Activated CD8-positive, alpha-beta T cell treated with anti-CD3 and anti-CD28 coated beads for 36 hours (primary cell): ENCODE measurements at regions not wholly inside any gene's neighbourhood (a gene's known extent, or its start where the extent isn't known, plus 50 kb on each side); places are given as distances from the start of the nearest gene placed in this dataset.

Experiments
- ATAC-seq: fragments of 200-7000 bp; cut with Tn5 transposase; one replicate; pipeline ENCODE4 v1.10.0; 2021; ENCODE audit warnings: mild to moderate bottlenecking, moderate library complexity
- CTCF ChIA-PET: fragments of 350-600 bp; sonication (Branson Sonifier 250); formaldehyde crosslinking; loops from one replicate; lab custom pipeline; 2021; ENCODE audit warnings: antibody characterized with exemption; lab: Charles Lee
- POLR2A ChIA-PET: fragments of 350-600 bp; sonication (Branson Sonifier 250); formaldehyde crosslinking; loops from one replicate; lab custom pipeline; 2021; ENCODE audit warnings: antibody characterized with exemption; lab: Charles Lee
- DNase-seq: peaks from one replicate; pipeline ENCODE4 v3.0.0-alpha.2; 2020
- H3K27ac Mint-ChIP-seq: one replicate; pipeline ENCODE4 v1.8.0; 2021; ENCODE audit warnings: mild to moderate bottlenecking, mixed read lengths
- H3K27me3 Mint-ChIP-seq: one replicate; pipeline ENCODE4 v1.8.0; 2021; ENCODE audit warnings: mixed read lengths
- H3K36me3 Mint-ChIP-seq: one replicate; pipeline ENCODE4 v1.8.0; 2021; ENCODE audit warnings: low read depth, mixed read lengths
- H3K4me1 Mint-ChIP-seq: one replicate; pipeline ENCODE4 v1.8.0; 2021; ENCODE audit warnings: low read depth, mixed read lengths
- H3K4me3 Mint-ChIP-seq: one replicate; pipeline ENCODE4 v1.8.0; 2021; ENCODE audit warnings: mild to moderate bottlenecking, moderate library complexity, mixed read lengths
- H3K9me3 Mint-ChIP-seq: one replicate; pipeline ENCODE4 v1.8.0; 2021; ENCODE audit warnings: mixed read lengths
- intact Hi-C: fragments of 100-400 bp; cut with micrococcal nuclease; formaldehyde crosslinking; loops from one replicate; pipeline ENCODE4 v1.10.0; 2022
- TF ChIP-seq, protein P1 (sequence below): fragments of 200-600 bp; IDR thresholded peaks from one replicate; pipeline ENCODE4 v1.8.0; 2022; ENCODE audit warnings: antibody characterized with exemption, mild to moderate bottlenecking

DNA sequence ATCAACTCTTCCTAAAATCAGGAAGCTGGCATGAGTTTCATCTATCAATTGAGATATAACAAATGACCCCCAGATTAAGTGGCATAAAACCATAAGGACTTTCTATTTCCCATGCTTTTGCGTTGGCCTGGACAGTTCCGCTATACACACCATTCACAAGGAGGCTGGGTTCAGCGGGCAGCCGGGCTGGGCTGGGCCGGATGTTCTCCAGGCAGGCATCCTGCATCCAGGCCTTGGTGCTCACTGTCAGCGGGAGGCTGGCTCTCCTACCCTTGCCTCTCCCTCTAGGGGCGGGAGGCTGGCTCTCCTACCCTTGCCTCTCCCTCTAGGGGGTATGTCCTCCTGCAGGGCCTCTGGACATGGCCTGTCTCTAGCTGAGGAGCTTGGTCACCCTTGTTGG lies 266.0 kb upstream of the ARRDC4 start:
- ChIA-PET POLR2A (interaction anchor here (1.4 kb wide), 1 partner anchor 11 kb away, joined by 3 read pairs; no protein-coding TSS in a partner anchor), CTCF (no interaction called here)
- Mint-ChIP-seq H3K27me3 (no peaks in the 10 kb centered on the region), H3K4me1 (no peaks in the 10 kb centered on the region), H3K36me3 (no peaks in the 10 kb centered on the region), H3K27ac (no peak overlapping the region), H3K9me3 (peaks cover 2% of the 10 kb centered on the region), H3K4me3 (no peak overlapping the region)
- intact Hi-C loops: loop anchor here (10.0 kb wide), 1 partner anchor 70 kb away; no protein-coding TSS in a partner anchor
- TF ChIP-seq, protein P1, sequence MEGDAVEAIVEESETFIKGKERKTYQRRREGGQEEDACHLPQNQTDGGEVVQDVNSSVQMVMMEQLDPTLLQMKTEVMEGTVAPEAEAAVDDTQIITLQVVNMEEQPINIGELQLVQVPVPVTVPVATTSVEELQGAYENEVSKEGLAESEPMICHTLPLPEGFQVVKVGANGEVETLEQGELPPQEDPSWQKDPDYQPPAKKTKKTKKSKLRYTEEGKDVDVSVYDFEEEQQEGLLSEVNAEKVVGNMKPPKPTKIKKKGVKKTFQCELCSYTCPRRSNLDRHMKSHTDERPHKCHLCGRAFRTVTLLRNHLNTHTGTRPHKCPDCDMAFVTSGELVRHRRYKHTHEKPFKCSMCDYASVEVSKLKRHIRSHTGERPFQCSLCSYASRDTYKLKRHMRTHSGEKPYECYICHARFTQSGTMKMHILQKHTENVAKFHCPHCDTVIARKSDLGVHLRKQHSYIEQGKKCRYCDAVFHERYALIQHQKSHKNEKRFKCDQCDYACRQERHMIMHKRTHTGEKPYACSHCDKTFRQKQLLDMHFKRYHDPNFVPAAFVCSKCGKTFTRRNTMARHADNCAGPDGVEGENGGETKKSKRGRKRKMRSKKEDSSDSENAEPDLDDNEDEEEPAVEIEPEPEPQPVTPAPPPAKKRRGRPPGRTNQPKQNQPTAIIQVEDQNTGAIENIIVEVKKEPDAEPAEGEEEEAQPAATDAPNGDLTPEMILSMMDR: no peak
- DNase-seq: no peak
- no peak for ATAC-seq

DNA sequence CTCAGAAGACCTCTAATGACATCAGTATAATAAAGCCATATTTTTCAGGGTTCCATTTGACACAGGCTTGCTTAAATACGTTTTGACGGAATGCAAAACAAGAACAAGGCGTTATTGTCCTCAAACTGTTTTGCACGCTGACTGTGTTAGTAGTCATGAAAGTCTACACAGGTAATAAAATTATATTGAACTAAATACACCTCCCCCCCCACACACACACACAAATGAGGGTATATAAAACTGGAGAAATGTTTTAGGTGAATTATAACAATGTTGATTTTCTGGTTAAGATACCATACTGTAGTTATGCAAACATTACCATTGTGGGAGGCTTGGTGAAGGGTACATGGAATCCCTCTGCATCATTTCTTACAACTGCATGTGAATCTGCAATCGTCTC lies 257.1 kb upstream of the ARRDC4 start:
- TF ChIP-seq, protein P1: no peak
- ATAC-seq: no peak
- no peak for DNase-seq
- H3K4me1 Mint-ChIP-seq: no peaks in the 10 kb centered on the region
- H3K27me3 Mint-ChIP-seq: no peaks in the 10 kb centered on the region
- no peak overlapping the region for H3K4me3 Mint-ChIP-seq
- intact Hi-C loops: no loop called here
- H3K9me3 Mint-ChIP-seq: no peaks in the 10 kb centered on the region
- ChIA-PET CTCF (no interaction called here), POLR2A (no interaction called here)
- no peaks in the 10 kb centered on the region for H3K36me3 Mint-ChIP-seq
- no peak overlapping the region for H3K27ac Mint-ChIP-seq

DNA sequence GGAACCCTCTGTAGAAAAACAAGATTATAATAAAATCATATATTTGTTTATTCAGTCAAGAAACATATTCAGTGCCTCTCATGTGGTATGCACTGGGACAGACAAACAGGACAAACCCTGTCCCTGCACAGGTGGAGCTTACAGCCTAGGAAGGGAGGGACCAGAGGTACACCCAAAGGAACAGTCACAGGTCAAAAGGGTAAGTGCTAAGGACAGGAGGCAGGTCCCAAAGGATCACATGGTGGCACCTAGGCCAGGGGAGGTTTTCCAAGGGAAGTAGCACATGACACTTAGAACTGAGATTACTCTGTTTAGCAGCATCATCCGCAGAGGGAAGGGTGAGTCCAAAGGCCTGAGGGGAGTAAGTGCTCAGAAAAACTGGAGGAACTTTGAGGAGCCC lies 254.4 kb upstream of the ARRDC4 start:
- ChIA-PET POLR2A (interaction anchor here (1.2 kb wide), 1 partner anchor 11 kb away, joined by 3 read pairs; no protein-coding TSS in a partner anchor), CTCF (no interaction called here)
- no peaks in the 10 kb centered on the region for H3K36me3 Mint-ChIP-seq
- H3K4me1 Mint-ChIP-seq: no peaks in the 10 kb centered on the region
- TF ChIP-seq, protein P1: no peak
- H3K27me3 Mint-ChIP-seq: peaks cover 2% of the 10 kb centered on the region
- H3K9me3 Mint-ChIP-seq: no peaks in the 10 kb centered on the region
- no peak overlapping the region for H3K27ac Mint-ChIP-seq
- intact Hi-C loops: no loop called here
- no peak overlapping the region for H3K4me3 Mint-ChIP-seq
- no peak for DNase-seq
- no peak for ATAC-seq

DNA sequence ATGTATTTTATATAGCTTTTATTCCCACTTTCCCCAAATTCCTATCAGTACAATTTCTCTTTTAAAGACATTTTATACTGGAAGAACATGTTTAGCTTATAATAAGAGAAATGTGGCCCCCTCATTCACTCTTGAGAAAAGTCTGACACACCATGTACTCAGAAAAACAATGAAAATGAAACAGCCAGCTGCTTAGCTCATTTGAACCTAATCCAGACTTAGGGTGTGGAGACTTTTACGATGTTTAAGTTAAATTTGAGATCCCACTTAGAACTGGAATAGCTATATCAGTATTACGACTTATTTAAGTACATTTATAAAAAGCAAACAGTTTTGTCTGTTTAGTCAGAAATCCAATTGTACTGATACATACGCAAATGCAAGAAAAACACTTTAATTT lies 252.3 kb upstream of the ARRDC4 start:
- DNase-seq: no peak
- ATAC-seq: no peak
- H3K4me3 Mint-ChIP-seq: no peak overlapping the region
- ChIA-PET CTCF (no interaction called here), POLR2A (no interaction called here)
- H3K27ac Mint-ChIP-seq: no peak overlapping the region
- H3K4me1 Mint-ChIP-seq: no peaks in the 10 kb centered on the region
- no peaks in the 10 kb centered on the region for H3K36me3 Mint-ChIP-seq
- no peaks in the 10 kb centered on the region for H3K9me3 Mint-ChIP-seq
- TF ChIP-seq, protein P1: no peak
- peaks cover 3% of the 10 kb centered on the region for H3K27me3 Mint-ChIP-seq
- intact Hi-C loops: no loop called here

DNA sequence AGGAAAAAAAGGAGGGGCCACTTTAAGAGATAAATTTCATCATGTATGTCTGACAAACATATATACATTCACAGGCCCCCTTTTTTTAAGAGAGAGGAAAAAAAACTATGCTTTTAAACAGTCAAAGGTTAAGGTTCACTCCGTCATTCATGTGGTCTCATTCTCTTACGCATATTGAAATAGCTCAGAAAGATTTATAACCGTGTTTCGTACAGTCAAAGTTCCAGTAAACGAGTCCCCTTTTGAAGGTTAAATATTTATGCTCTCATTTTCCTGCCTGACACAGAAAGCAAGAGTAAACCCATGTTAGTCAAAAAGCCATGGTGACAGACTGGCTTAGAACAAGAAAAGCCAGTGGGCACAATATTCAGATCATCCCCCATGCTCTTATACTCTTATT lies 248.0 kb upstream of the ARRDC4 start:
- no peaks in the 10 kb centered on the region for H3K4me1 Mint-ChIP-seq
- no peaks in the 10 kb centered on the region for H3K36me3 Mint-ChIP-seq
- no peaks in the 10 kb centered on the region for H3K9me3 Mint-ChIP-seq
- no peak overlapping the region for H3K4me3 Mint-ChIP-seq
- TF ChIP-seq, protein P1: no peak
- ATAC-seq (no peak), DNase-seq (no peak)
- CTCF ChIA-PET: interaction anchor here (0.8 kb wide), 1 partner anchor 34 kb away, joined by 3 read pairs; no protein-coding TSS in a partner anchor
- H3K27me3 Mint-ChIP-seq: peaks cover 3% of the 10 kb centered on the region
- intact Hi-C loops: no loop called here
- H3K27ac Mint-ChIP-seq: no peak overlapping the region
- POLR2A ChIA-PET: no interaction called here
